ENCODE measurements at regions not wholly inside any gene's neighbourhood (a gene's known extent, or its start where the extent isn't known, plus 50 kb on each side); places are given as distances from the start of the nearest gene placed in this dataset.
A peak's percentile ranks its signal among the peaks of the same experiment; 100 is the strongest.

DNA sequence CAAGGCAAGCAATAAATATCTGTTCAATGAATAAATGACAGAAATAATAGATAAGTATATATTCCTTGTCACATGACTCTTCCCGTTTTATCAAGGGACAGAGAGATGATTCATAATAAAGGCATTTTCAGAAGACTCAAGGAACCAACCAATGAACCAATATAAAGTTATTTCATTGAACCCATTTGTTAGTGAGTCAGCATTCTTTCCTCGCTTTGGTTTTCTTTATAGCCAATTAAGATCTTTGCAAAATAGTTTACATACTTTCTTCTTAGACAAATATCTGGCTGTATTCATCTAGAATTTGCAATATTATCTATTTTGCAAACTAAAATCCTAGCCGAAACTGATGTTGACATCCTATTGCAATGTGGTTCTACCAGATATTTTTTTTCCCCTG, 269.4 kb downstream of the IL15 start:
- peak; percentile 67 for DNase-seq (ENCODE audit: low read depth)
- TF ChIP-seq, protein P1, sequence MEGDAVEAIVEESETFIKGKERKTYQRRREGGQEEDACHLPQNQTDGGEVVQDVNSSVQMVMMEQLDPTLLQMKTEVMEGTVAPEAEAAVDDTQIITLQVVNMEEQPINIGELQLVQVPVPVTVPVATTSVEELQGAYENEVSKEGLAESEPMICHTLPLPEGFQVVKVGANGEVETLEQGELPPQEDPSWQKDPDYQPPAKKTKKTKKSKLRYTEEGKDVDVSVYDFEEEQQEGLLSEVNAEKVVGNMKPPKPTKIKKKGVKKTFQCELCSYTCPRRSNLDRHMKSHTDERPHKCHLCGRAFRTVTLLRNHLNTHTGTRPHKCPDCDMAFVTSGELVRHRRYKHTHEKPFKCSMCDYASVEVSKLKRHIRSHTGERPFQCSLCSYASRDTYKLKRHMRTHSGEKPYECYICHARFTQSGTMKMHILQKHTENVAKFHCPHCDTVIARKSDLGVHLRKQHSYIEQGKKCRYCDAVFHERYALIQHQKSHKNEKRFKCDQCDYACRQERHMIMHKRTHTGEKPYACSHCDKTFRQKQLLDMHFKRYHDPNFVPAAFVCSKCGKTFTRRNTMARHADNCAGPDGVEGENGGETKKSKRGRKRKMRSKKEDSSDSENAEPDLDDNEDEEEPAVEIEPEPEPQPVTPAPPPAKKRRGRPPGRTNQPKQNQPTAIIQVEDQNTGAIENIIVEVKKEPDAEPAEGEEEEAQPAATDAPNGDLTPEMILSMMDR (conservative IDR thresholded peaks at IDR 0.05; ENCODE audit: control insufficient read depth, insufficient read depth, low read depth, low read length), result no peak
- H3K4me3 ChIP-seq (ENCODE audit: control insufficient read depth, low read depth, low read length), result no peak overlapping the region

DNA sequence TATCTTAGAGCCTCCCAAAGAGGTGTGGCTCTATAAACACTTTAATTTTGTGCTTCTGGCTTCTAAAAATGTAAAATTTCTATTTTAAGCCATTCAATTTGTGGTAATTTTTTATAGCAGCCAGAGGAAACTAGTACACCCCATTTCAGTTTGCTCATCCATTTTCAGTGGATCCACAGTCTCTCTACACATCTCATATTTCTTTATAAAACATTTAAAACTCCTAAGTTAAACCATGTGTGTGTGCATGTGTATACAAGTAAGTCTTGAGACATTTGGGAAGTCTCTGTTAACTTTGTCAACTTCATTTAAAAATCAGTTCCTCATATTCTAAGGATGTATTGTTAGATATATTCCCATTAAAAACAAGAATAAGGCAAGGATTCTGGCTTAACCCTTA, 273.2 kb downstream of the IL15 start:
- TF ChIP-seq, protein P1 (conservative IDR thresholded peaks at IDR 0.05; ENCODE audit: control insufficient read depth, insufficient read depth, low read depth, low read length), result no peak
- no peak overlapping the region for H3K4me3 ChIP-seq (ENCODE audit: control insufficient read depth, low read depth, low read length)
- no peak for DNase-seq (ENCODE audit: low read depth)

DNA sequence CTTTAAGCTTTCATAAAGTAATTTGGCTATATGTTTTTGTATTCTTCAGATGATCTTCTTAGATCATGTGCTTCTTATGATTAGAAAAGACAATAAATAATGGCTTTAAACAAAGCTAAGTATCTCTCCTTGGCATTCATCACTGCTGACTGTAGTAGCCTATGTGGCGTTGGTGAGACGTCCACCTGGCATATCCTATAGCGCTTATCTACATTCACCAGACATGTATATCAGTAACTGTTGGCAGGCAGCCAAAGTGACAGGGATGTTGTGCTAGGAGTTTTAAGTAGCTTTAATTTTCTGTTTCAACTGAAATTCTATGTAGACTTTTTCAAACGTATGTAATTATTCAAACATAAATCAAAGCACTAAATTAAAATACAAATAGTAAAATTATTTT, 276.4 kb downstream of the IL15 start:
- no peak overlapping the region for H3K4me3 ChIP-seq (ENCODE audit: control insufficient read depth, low read depth, low read length)
- TF ChIP-seq, protein P1 (conservative IDR thresholded peaks at IDR 0.05; ENCODE audit: control insufficient read depth, insufficient read depth, low read depth, low read length), result no peak
- peak; percentile 4 for DNase-seq (ENCODE audit: low read depth)

DNA sequence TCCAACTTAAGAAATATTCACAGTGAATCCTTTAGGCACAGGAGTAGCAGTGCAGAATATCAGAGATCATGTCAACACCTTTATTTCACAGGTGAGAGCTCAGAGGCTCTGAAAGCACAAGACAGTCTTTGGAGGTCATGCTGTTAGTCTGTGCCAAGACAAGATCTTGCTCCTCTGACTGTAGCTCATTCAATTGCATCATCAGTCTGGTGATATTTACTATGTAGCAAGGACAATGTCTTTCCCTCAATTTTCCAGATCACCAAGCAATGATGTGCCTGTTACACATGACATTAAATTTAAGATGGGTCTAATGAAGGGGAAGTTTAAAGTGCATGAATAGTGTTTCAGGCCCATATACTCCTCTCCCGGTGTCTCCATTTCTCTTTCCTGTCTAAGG, 277.5 kb downstream of the IL15 start:
- DNase-seq (ENCODE audit: low read depth), result peak; percentile 18
- H3K4me3 ChIP-seq (ENCODE audit: control insufficient read depth, low read depth, low read length), result no peak overlapping the region
- TF ChIP-seq, protein P1 (conservative IDR thresholded peaks at IDR 0.05; ENCODE audit: control insufficient read depth, insufficient read depth, low read depth, low read length), result no peak

DNA sequence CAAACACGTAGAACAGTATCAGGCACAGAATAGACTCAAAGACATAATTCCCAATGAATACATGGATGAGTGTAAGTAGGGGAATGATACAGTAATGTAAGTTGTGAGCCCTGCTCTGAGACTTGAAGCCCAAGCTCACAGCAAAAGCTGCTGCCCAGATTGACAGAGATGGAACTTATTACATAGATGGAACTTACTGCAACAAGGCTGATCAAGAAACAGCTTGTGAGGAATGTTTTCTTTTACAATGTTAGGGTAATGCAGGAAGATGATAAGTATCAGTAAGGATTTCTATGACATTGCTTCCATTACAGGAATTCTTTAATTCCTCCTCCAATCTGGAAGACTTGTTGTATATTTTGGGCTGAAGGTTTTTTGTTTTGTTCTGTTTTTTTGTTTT, 278.4 kb downstream of the IL15 start:
- no peak for DNase-seq (ENCODE audit: low read depth)
- H3K4me3 ChIP-seq (ENCODE audit: control insufficient read depth, low read depth, low read length), result no peak overlapping the region
- TF ChIP-seq, protein P1 (conservative IDR thresholded peaks at IDR 0.05; ENCODE audit: control insufficient read depth, insufficient read depth, low read depth, low read length), result no peak

DNA sequence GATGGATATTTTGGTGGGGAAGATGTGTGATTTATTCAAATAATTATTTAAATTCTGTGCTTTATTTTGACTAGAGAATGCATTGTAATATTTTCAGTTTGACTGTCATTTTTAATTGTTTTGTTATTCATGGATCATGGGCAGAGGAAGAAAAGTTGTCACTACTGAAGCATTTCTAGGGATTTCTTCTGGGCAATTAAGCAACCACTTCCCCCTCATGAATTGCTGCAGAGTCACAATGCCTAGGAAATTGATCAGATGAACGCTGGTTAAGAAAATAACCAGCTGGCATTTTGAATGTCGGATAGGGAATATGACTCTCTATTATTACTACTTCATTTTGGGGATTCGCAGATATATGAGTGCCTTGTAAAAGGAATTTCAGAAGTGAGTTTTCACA, 283.3 kb downstream of the IL15 start:
- no peak overlapping the region for H3K4me3 ChIP-seq (ENCODE audit: control insufficient read depth, low read depth, low read length)
- TF ChIP-seq, protein P1 (conservative IDR thresholded peaks at IDR 0.05; ENCODE audit: control insufficient read depth, insufficient read depth, low read depth, low read length), result no peak
- no peak for DNase-seq (ENCODE audit: low read depth)

DNA sequence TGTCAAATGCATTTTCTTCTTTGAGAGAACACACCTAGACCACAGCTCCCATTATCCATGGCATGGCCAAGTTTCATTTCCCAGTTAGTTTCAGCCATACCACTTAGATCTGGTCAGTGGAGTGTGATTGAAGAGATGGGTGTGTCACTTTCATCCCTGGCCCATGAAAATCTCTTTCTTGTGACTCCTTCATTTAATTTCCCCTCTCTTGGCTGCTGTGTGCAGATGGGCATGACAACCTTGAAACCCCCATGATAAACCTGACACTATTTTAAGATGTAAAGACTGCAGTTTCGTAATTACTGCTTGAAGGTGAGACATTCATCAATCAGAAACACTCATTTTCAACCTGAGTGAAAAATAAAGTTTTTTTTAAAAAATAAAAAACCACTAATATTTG, 284.9 kb downstream of the IL15 start:
- no peak for DNase-seq (ENCODE audit: low read depth)
- TF ChIP-seq, protein P1 (conservative IDR thresholded peaks at IDR 0.05; ENCODE audit: control insufficient read depth, insufficient read depth, low read depth, low read length), result no peak
- H3K4me3 ChIP-seq (ENCODE audit: control insufficient read depth, low read depth, low read length), result no peak overlapping the region

Measured in fibroblast of mammary gland (primary cell).